ENCODE measurements at regions not wholly inside any gene's neighbourhood (a gene's known extent, or its start where the extent isn't known, plus 50 kb on each side); places are given as distances from the start of the nearest gene placed in this dataset.

DNA sequence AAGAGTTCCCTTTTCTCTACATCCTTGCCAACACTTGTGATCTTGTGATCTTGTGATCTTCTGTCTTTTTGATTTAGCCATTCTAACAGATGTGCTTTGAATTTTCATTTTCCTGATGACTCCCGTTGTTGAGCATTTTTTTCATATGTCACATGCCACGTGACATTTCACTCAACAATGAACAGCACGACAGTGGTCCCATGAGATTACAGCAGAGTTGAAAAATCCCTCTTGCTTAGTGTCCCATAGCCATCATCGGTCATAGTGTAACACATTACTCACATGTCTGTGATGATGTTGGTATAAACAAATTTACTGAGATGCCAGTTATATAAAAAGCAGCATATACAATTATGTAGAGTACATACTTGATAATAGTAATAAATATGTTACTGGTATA lies 256.1 kb upstream of the OBI1 start (continued):
- TF ChIP-seq CBX2 (IDR thresholded peaks at IDR 0.05; ENCODE audit: borderline replicate concordance, low read depth) (no peak), MYC (IDR thresholded peaks at IDR 0.05; ENCODE audit: borderline replicate concordance, low read length) (no peak), EHF (CRISPR knock-in tag; IDR thresholded peaks at IDR 0.05) (no peak)
- TF ChIP-seq, protein P1, sequence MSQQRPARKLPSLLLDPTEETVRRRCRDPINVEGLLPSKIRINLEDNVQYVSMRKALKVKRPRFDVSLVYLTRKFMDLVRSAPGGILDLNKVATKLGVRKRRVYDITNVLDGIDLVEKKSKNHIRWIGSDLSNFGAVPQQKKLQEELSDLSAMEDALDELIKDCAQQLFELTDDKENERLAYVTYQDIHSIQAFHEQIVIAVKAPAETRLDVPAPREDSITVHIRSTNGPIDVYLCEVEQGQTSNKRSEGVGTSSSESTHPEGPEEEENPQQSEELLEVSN (IDR thresholded peaks at IDR 0.05; ENCODE audit: borderline replicate concordance, low read depth) = no peak

DNA sequence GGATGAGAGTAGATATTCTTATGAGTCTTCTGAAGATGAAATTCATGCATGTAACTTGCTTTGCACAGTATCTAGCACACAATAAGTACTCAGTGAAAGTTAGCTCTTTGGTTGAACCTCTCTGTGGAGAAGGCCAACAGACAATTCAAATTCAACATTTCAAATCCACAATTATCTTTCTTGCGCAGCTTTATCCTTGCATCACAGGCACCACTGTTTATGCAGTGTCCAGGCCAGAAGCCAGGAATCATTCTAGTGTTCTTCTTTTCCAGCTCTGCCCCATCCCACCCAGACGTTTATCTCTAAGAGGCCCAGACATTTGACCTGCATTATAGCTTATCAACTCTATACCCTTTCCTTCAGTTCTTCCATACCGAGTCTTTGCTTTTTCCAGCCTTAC lies 254.7 kb upstream of the OBI1 start:
- ATAC-seq = no peak
- WGBS (ENCODE audit: missing lambda C conversion rate) = 29% methylated on average over 3 of the region's 3 CpGs
- H3K9me3 ChIP-seq = no peaks in the 10 kb centered on the region
- no peak for DNase-seq (ENCODE audit: low read depth in 1 of 2, low spot score in 1 of 2)
- H3K4me1 ChIP-seq = no peaks in the 10 kb centered on the region
- H3K27ac ChIP-seq = no peak overlapping the region
- no peak for FAIRE-seq
- no peak overlapping the region for H3K4me3 ChIP-seq
- ChIA-PET CTCF (no interaction called here), POLR2A (no interaction called here)
- TF ChIP-seq, protein P2, sequence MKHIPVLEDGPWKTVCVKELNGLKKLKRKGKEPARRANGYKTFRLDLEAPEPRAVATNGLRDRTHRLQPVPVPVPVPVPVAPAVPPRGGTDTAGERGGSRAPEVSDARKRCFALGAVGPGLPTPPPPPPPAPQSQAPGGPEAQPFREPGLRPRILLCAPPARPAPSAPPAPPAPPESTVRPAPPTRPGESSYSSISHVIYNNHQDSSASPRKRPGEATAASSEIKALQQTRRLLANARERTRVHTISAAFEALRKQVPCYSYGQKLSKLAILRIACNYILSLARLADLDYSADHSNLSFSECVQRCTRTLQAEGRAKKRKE (CRISPR knock-in tag; IDR thresholded peaks at IDR 0.05; ENCODE audit: low read depth) = no peak
- no peak for TF ChIP-seq FOXS1 (CRISPR knock-in tag; IDR thresholded peaks at IDR 0.05)
- H3K4me2 ChIP-seq = no peak overlapping the region

DNA sequence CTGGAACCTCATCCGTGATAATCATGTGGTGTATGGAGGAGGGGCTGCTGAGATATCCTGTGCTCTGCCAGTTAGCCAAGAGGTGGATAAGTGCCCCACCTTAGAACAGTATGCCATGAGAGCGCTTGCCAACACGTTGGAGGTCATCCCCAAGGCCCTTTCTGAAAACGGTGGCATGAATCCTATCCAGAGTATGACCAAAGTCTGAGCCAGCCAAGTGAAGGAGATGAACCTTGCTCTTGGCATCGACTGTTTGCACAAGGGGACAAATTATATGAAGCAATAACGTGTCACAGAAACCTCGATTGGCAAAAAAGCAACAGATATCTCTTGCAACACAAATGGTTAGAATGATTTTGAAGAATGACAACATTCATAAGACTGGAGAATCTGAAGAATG lies 251.2 kb upstream of the OBI1 start:
- Histone ChIP-seq H3K4me3 (no peak overlapping the region), H3K4me2 (no peak overlapping the region), H3K9me3 (no peaks in the 10 kb centered on the region), H3K27ac (no peak overlapping the region), H3K4me1 (no peaks in the 10 kb centered on the region)
- CTCF ChIA-PET = no interaction called here
- no peak for FAIRE-seq
- WGBS (ENCODE audit: missing lambda C conversion rate) = 5% methylated on average over 4 of the region's 7 CpGs
- DNase-seq (ENCODE audit: low read depth in 1 of 2, low spot score in 1 of 2) = no peak
- POLR2A ChIA-PET = no interaction called here
- TF ChIP-seq MAFK (IDR thresholded peaks at IDR 0.05; ENCODE audit: partially characterized antibody) = no peak
- no peak for TF ChIP-seq ZNF302 (CRISPR knock-in tag; IDR thresholded peaks at IDR 0.05)
- TF ChIP-seq, protein P3, sequence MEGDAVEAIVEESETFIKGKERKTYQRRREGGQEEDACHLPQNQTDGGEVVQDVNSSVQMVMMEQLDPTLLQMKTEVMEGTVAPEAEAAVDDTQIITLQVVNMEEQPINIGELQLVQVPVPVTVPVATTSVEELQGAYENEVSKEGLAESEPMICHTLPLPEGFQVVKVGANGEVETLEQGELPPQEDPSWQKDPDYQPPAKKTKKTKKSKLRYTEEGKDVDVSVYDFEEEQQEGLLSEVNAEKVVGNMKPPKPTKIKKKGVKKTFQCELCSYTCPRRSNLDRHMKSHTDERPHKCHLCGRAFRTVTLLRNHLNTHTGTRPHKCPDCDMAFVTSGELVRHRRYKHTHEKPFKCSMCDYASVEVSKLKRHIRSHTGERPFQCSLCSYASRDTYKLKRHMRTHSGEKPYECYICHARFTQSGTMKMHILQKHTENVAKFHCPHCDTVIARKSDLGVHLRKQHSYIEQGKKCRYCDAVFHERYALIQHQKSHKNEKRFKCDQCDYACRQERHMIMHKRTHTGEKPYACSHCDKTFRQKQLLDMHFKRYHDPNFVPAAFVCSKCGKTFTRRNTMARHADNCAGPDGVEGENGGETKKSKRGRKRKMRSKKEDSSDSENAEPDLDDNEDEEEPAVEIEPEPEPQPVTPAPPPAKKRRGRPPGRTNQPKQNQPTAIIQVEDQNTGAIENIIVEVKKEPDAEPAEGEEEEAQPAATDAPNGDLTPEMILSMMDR (IDR thresholded peaks at IDR 0.05) = no peak
- TF ChIP-seq SMC3 (IDR thresholded peaks at IDR 0.05) = no peak
- TF ChIP-seq ZC3H11A (IDR thresholded peaks at IDR 0.05) = no peak
- no peak for TF ChIP-seq MAZ (IDR thresholded peaks at IDR 0.05; ENCODE audit: borderline replicate concordance, low read depth, low read length)
- no peak for TF ChIP-seq CHD4 (IDR thresholded peaks at IDR 0.05; ENCODE audit: borderline replicate concordance)
- no peak for TF ChIP-seq RCOR1 (IDR thresholded peaks at IDR 0.05; ENCODE audit: low read depth, low read length)
- TF ChIP-seq FOSL2 (IDR thresholded peaks at IDR 0.05) = no peak
- no peak for TF ChIP-seq FOSL2 (CRISPR knock-in tag; IDR thresholded peaks at IDR 0.05)
- no peak for TF ChIP-seq TFCP2L1 (CRISPR knock-in tag; IDR thresholded peaks at IDR 0.05)
- TF ChIP-seq CHD2 (IDR thresholded peaks at IDR 0.05; ENCODE audit: low read length, partially characterized antibody) = no peak
- TF ChIP-seq POLR2AphosphoS2 (conservative IDR thresholded peaks at IDR 0.05; ENCODE audit: low read length) = no peak
- TF ChIP-seq, protein P4, sequence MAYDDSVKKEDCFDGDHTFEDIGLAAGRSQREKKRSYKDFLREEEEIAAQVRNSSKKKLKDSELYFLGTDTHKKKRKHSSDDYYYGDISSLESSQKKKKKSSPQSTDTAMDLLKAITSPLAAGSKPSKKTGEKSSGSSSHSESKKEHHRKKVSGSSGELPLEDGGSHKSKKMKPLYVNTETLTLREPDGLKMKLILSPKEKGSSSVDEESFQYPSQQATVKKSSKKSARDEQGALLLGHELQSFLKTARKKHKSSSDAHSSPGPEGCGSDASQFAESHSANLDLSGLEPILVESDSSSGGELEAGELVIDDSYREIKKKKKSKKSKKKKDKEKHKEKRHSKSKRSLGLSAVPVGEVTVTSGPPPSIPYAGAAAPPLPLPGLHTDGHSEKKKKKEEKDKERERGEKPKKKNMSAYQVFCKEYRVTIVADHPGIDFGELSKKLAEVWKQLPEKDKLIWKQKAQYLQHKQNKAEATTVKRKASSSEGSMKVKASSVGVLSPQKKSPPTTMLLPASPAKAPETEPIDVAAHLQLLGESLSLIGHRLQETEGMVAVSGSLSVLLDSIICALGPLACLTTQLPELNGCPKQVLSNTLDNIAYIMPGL (CRISPR knock-in tag; IDR thresholded peaks at IDR 0.05; ENCODE audit: borderline replicate concordance) = no peak
- TF ChIP-seq NFE2L2 (conservative IDR thresholded peaks at IDR 0.05; ENCODE audit: low read length) = no peak
- ATAC-seq = no peak

All from A549 (cell line).